Ishikawa (cell line): ENCODE measurements at regions not wholly inside any gene's neighbourhood (a gene's known extent, or its start where the extent isn't known, plus 50 kb on each side); places are given as distances from the start of the nearest gene placed in this dataset.

Experiments
- CEBPB ChIP-seq: IDR thresholded peaks from 2 replicates; pipeline ENCODE4 v1.6.1; 2012
- CREB1 ChIP-seq: IDR thresholded peaks from 2 replicates; pipeline ENCODE4 v1.6.1; 2012; ENCODE audit warnings: low read depth
- EGR1 ChIP-seq: IDR thresholded peaks from 2 replicates; pipeline ENCODE4 v1.6.1; 2012
- EP300 ChIP-seq: IDR thresholded peaks from 2 replicates; pipeline ENCODE4 v1.6.1; 2012; ENCODE audit warnings: borderline replicate concordance
- FOXM1 ChIP-seq: IDR thresholded peaks from 2 replicates; pipeline ENCODE4 v1.6.1; 2012; ENCODE audit warnings: low read depth, borderline replicate concordance
- MAX ChIP-seq: IDR thresholded peaks from 2 replicates; pipeline ENCODE4 v1.6.1; 2012
- NFIC ChIP-seq: IDR thresholded peaks from 2 replicates; pipeline ENCODE4 v1.6.1; 2012
- RAD21 ChIP-seq: IDR thresholded peaks from 2 replicates; pipeline ENCODE4 v1.6.1; 2012; ENCODE audit warnings: low read depth
- TAF1 ChIP-seq: IDR thresholded peaks from 2 replicates; pipeline ENCODE4 v1.6.1; 2012; ENCODE audit warnings: low read depth, mild to moderate bottlenecking
- TCF12 ChIP-seq: IDR thresholded peaks from 2 replicates; pipeline ENCODE4 v1.6.1; 2012; ENCODE audit warnings: low read depth
- TEAD4 ChIP-seq: IDR thresholded peaks from 2 replicates; pipeline ENCODE4 v1.6.1; 2012
- USF1 ChIP-seq: IDR thresholded peaks from 2 replicates; pipeline ENCODE4 v1.6.1; 2012
- YY1 ChIP-seq: IDR thresholded peaks from 2 replicates; pipeline ENCODE4 v1.6.1; 2012; ENCODE audit warnings: low read depth
- ZBTB7A ChIP-seq: IDR thresholded peaks from 2 replicates; pipeline ENCODE4 v1.6.1; 2012; ENCODE audit warnings: low read depth
- TF ChIP-seq, protein P1 (sequence below): IDR thresholded peaks from 2 replicates; pipeline ENCODE4 v1.6.1; 2012; ENCODE audit warnings: low read depth, mild to moderate bottlenecking

DNA sequence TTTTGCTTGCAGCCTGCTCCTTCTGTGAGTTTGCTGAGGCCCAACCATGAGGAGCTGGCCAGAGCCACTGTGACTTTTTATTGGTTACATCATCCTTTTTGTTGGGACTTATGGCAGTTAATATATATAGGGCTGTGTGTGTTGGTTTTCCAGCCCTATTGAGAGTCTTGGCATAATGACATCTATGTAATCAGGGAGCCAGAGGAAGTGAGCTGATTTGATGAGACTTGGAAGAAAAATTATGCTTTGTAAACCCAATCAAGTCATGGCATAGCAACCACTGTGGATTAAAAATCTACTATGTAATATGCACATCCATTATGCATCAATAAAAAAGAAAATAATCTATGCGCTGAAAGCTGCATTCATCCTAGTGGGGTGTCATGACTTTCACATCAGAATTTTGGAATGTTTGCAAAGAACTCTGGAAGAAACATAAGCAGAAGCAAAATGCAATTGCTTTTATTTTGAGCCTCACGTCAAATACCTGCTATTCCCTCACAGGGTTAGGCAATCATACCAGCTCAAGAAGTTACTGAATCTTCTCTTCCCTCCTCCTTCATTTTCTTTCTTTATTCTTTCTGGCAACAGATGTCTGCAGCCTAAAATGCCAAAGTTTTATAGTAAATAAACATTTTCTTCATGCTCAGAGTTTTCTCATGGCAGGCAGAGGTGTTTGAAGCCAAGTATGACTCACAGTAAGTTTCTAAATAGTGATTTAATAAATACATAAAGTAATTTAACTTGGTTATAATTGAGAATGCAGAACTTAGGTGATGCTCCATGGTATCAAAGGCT lies 308.5 kb downstream of the KCNS3 start:
- TF ChIP-seq, protein P1, sequence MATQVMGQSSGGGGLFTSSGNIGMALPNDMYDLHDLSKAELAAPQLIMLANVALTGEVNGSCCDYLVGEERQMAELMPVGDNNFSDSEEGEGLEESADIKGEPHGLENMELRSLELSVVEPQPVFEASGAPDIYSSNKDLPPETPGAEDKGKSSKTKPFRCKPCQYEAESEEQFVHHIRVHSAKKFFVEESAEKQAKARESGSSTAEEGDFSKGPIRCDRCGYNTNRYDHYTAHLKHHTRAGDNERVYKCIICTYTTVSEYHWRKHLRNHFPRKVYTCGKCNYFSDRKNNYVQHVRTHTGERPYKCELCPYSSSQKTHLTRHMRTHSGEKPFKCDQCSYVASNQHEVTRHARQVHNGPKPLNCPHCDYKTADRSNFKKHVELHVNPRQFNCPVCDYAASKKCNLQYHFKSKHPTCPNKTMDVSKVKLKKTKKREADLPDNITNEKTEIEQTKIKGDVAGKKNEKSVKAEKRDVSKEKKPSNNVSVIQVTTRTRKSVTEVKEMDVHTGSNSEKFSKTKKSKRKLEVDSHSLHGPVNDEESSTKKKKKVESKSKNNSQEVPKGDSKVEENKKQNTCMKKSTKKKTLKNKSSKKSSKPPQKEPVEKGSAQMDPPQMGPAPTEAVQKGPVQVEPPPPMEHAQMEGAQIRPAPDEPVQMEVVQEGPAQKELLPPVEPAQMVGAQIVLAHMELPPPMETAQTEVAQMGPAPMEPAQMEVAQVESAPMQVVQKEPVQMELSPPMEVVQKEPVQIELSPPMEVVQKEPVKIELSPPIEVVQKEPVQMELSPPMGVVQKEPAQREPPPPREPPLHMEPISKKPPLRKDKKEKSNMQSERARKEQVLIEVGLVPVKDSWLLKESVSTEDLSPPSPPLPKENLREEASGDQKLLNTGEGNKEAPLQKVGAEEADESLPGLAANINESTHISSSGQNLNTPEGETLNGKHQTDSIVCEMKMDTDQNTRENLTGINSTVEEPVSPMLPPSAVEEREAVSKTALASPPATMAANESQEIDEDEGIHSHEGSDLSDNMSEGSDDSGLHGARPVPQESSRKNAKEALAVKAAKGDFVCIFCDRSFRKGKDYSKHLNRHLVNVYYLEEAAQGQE: no peak
- TF ChIP-seq TAF1 (no peak), ZBTB7A (no peak), FOXM1 (no peak), USF1 (no peak), CREB1 (no peak), RAD21 (no peak), MAX (no peak), TEAD4 (no peak), EP300 (no peak), EGR1 (no peak), CEBPB (no peak)

DNA sequence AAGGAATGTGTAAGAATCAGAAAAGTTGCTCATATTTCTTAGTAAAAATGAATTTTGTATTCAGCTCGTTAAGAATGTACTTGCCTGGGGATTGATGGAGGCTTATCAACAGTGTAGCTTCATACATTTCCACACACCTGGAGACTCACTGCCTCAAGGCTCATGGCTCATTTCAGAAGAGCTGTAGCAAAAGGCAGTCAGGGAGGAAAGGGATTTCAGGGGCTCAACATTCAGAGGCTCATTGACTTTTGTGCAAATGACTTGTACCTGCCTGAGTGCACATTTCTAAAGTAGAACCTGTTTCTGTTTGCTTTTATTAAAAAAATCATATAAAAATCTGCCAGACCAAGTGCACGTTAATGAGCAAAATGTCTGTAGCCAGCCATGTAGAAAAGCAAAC lies 304.4 kb downstream of the KCNS3 start:
- TF ChIP-seq CREB1 (no peak), EGR1 (no peak), TCF12 (no peak), FOXM1 (no peak)

DNA sequence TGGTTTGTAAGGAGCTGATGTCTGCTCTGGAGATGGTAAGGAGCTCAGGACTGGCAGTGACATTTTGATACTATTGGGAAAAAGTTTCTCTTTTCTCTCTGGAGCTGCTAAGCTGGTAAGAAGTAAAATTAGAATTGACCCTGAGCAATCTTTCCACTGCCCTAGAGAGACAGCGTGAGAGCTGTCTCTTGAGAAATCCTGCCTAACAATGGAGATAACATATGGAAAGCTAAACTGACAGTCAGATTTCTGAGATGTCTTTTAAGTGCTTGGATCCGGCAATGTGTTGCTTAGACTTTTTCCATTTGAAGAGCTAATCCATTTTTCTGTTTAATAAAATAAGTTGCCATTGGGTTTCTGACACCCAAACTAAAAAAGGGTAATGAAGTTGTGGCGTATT lies 302.4 kb downstream of the KCNS3 start:
- TF ChIP-seq YY1 (no peak), EP300 (no peak), TEAD4 (no peak), FOXM1 (no peak), MAX (no peak), TCF12 (no peak), TAF1 (no peak), CREB1 (no peak), ZBTB7A (no peak), EGR1 (no peak)
- TF ChIP-seq, protein P1: no peak

- TF ChIP-seq, protein P1: no peak
- TF ChIP-seq RAD21 (no peak), CEBPB (no peak), FOXM1 (no peak), TEAD4 (no peak), ZBTB7A (no peak), EGR1 (no peak), YY1 (no peak), USF1 (no peak), TAF1 (no peak), TCF12 (no peak), NFIC (no peak), MAX (no peak), EP300 (no peak), CREB1 (no peak)
Measured at GRCh38 chr2:18180031-18180610, 301.7 kb downstream of the KCNS3 start.
